H1 (cell line): ENCODE measurements at regions not wholly inside any gene's neighbourhood (a gene's known extent, or its start where the extent isn't known, plus 50 kb on each side); places are given as distances from the start of the nearest gene placed in this dataset.

ENCODE experiments used
- CTCF ChIA-PET: fragments of 300-600 bp; sonication (Branson Sonifier 250); formaldehyde crosslinking; loops from one replicate; lab custom pipeline; 2021; ENCODE audit not compliant: partially characterized antibody; lab: Charles Lee
- POLR2A ChIA-PET: fragments of 300-600 bp; sonication (Branson Sonifier 250); formaldehyde crosslinking; loops from one replicate; lab custom pipeline; 2021; ENCODE audit warnings: inconsistent platforms; ENCODE audit not compliant: partially characterized antibody; lab: Charles Lee
- DNase-seq, 2 experiments: peaks; one replicate each; pipeline versions ENCODE4 v3.0.0 to v3.0.0-alpha.2; 2010 to 2022; ENCODE audit warnings: low spot score in 2 of 2, low read depth in 1 of 2, mixed read lengths in 1 of 2
- FAIRE-seq: peaks from 2 replicates; lab custom pipeline; 2011; peaks lifted over from hg19 to GRCh38; lab: Jason Lieb, UNC
- H2AFZ ChIP-seq: 2 replicates; pipeline ENCODE4 v1.8.1; 2012; ENCODE audit warnings: low read length, inconsistent platforms
- H2AK5ac ChIP-seq: 2 replicates; pipeline ENCODE4 v1.6.1; 2013; ENCODE audit warnings: low read depth, low read length
- H2BK120ac ChIP-seq: replicated peaks from 2 replicates; pipeline ENCODE3; 2013; ENCODE audit warnings: low read depth, low read length, inconsistent platforms
- H2BK12ac ChIP-seq: 2 replicates; pipeline ENCODE4 v1.6.1; 2013; ENCODE audit warnings: low read depth, low read length
- H2BK15ac ChIP-seq: 2 replicates; pipeline ENCODE4 v1.6.1; 2013; ENCODE audit warnings: low read length
- H2BK20ac ChIP-seq: 2 replicates; pipeline ENCODE4 v1.6.1; 2013; ENCODE audit warnings: low read length
- H2BK5ac ChIP-seq: 2 replicates; pipeline ENCODE4 v1.6.1; 2013; ENCODE audit warnings: low read depth, low read length
- H3K14ac ChIP-seq: 2 replicates; pipeline ENCODE4 v1.6.1; 2013; ENCODE audit warnings: inconsistent platforms; ENCODE audit not compliant: insufficient read length
- H3K18ac ChIP-seq: 2 replicates; pipeline ENCODE4 v1.6.1; 2013; ENCODE audit warnings: low read length; ENCODE audit errors: extremely low read depth
- H3K23ac ChIP-seq: 2 replicates; pipeline ENCODE4 v1.6.1; 2013; ENCODE audit warnings: inconsistent platforms; ENCODE audit not compliant: insufficient read length
- H3K23me2 ChIP-seq: 2 replicates; pipeline ENCODE4 v1.6.1; 2013; ENCODE audit warnings: low read depth, low read length
- H3K27ac ChIP-seq: 2 replicates; pipeline ENCODE4 v1.6.1; 2011; ENCODE audit warnings: low read depth, low read length, inconsistent platforms
- H3K27me3 ChIP-seq, 4 experiments: replicated peaks in 1 of 4; 1 replicate in 1 of 4; 2 replicates in 3 of 4; pipeline versions ENCODE4 v1.6.1 to v1.8.1; 2011 to 2013; ENCODE audit warnings: low read length in 3 of 4, mild to moderate bottlenecking in 3 of 4, inconsistent platforms in 2 of 4, mixed read lengths in 2 of 4, moderate library complexity in 1 of 4; ENCODE audit not compliant: control insufficient read depth in 3 of 4, insufficient read depth in 3 of 4; ENCODE audit errors: extremely low read depth in 1 of 4
- H3K36me3 ChIP-seq, 4 experiments: 2 replicates each; pipeline versions ENCODE4 v1.6.1 to v1.8.1; 2011 to 2013; ENCODE audit warnings: mild to moderate bottlenecking in 4 of 4, low read length in 3 of 4, moderate library complexity in 2 of 4, control low read depth in 1 of 4, inconsistent platforms in 1 of 4; ENCODE audit not compliant: insufficient read depth in 4 of 4, control insufficient read depth in 2 of 4
- H3K4ac ChIP-seq: replicated peaks from 2 replicates; pipeline ENCODE3; 2013; ENCODE audit warnings: low read length, low read depth, mixed read lengths, inconsistent platforms; ENCODE audit not compliant: insufficient read length
- H3K4me1 ChIP-seq, 4 experiments: replicated peaks in 1 of 4; 1 replicate in 1 of 4; 2 replicates in 3 of 4; pipeline versions ENCODE4 v1.6.1 to v1.8.1; 2011 to 2013; ENCODE audit warnings: low read length in 3 of 4, inconsistent platforms in 2 of 4, mixed read lengths in 1 of 4; ENCODE audit not compliant: insufficient read depth in 4 of 4, control insufficient read depth in 3 of 4
- H3K4me2 ChIP-seq, 2 experiments: 2 replicates each; pipeline versions ENCODE4 v1.6.1 to v1.8.1; 2011 to 2013; ENCODE audit warnings: low read depth in 2 of 2, low read length in 2 of 2, control low read depth in 1 of 2, inconsistent platforms in 1 of 2, mild to moderate bottlenecking in 1 of 2; ENCODE audit not compliant: insufficient read depth in 1 of 2
- H3K4me3 ChIP-seq, 4 experiments: fragments of 200-600, 300-600 bp in 1 of 4; sonication (generic), shearing (Covaris generic), sonication (Bioruptor Twin) in 1 of 4; 2 replicates each; pipeline versions ENCODE4 v1.5.1 to v1.8.1; 2011 to 2016; ENCODE audit warnings: low read length in 4 of 4, low read depth in 3 of 4, control low read depth in 2 of 4, inconsistent platforms in 2 of 4, mild to moderate bottlenecking in 2 of 4, mixed read lengths in 1 of 4, moderate library complexity in 1 of 4; ENCODE audit not compliant: insufficient read depth in 2 of 4; ENCODE audit errors: extremely low read depth in 1 of 4
- H3K56ac ChIP-seq: replicated peaks from 2 replicates; pipeline ENCODE3; 2013; ENCODE audit warnings: low read depth, mild to moderate bottlenecking, mixed read lengths, low read length, inconsistent platforms; ENCODE audit not compliant: insufficient read length
- H3K79me1 ChIP-seq: 2 replicates; pipeline ENCODE4 v1.6.1; 2013; ENCODE audit warnings: low read depth, low read length, control low read depth
- H3K79me2 ChIP-seq, 2 experiments: 2 replicates each; pipeline versions ENCODE4 v1.6.1 to v1.8.1; 2012 to 2013; ENCODE audit warnings: low read length in 2 of 2, mild to moderate bottlenecking in 2 of 2, inconsistent platforms in 1 of 2; ENCODE audit not compliant: insufficient read depth in 2 of 2, control insufficient read depth in 1 of 2
- H3K9ac ChIP-seq, 4 experiments: replicated peaks in 1 of 4; 1 replicate in 1 of 4; 2 replicates in 3 of 4; pipeline versions ENCODE4 v1.6.1 to v1.8.1; 2011 to 2013; ENCODE audit warnings: low read depth in 3 of 4, low read length in 3 of 4, control low read depth in 2 of 4, mild to moderate bottlenecking in 2 of 4, moderate library complexity in 2 of 4, inconsistent platforms in 1 of 4; ENCODE audit errors: extremely low read depth in 1 of 4
- H3K9me3 ChIP-seq, 2 experiments: 2 replicates each; pipeline versions ENCODE4 v1.6.1 to v1.8.1; 2012 to 2013; ENCODE audit warnings: mild to moderate bottlenecking in 2 of 2, moderate library complexity in 2 of 2, control low read depth in 1 of 2, inconsistent platforms in 1 of 2, low read depth in 1 of 2, low read length in 1 of 2, mixed read lengths in 1 of 2; ENCODE audit not compliant: insufficient read depth in 2 of 2
- H4K20me1 ChIP-seq, 2 experiments: replicated peaks in 1 of 2; 2 replicates each; pipeline versions ENCODE3 to v1.8.1; 2011 to 2013; ENCODE audit warnings: inconsistent platforms in 2 of 2, low read length in 2 of 2, mild to moderate bottlenecking in 1 of 2; ENCODE audit not compliant: insufficient read depth in 2 of 2, control insufficient read depth in 1 of 2
- H4K5ac ChIP-seq: 2 replicates; pipeline ENCODE4 v1.6.1; 2013; ENCODE audit warnings: low read length, low read depth, mixed read lengths, inconsistent platforms; ENCODE audit not compliant: insufficient read length
- H4K8ac ChIP-seq: 2 replicates; pipeline ENCODE4 v1.8.0; 2013; ENCODE audit warnings: mild to moderate bottlenecking, moderate library complexity, low read length, inconsistent platforms; ENCODE audit not compliant: insufficient read depth; ENCODE audit errors: extremely low read depth
- H4K91ac ChIP-seq: replicated peaks from 2 replicates; pipeline ENCODE3; 2013; ENCODE audit warnings: low read length, mixed read lengths, inconsistent platforms; ENCODE audit not compliant: insufficient read length
- ASH2L ChIP-seq: fragments of 200-600, 300-600 bp; sonication (generic); IDR thresholded peaks from one replicate; pipeline ENCODE4 v1.7.1; 2017; ENCODE audit warnings: low read length
- CHD1 ChIP-seq: IDR thresholded peaks from 2 replicates; pipeline ENCODE4 v1.6.1; 2012; ENCODE audit warnings: low read depth, low read length, improper control_type of control experiment
- HDAC6 ChIP-seq: IDR thresholded peaks from one replicate; pipeline ENCODE4 v1.7.1; 2012; ENCODE audit warnings: low read depth, mild to moderate bottlenecking, inconsistent platforms, low read length, moderate library complexity
- POU5F1 ChIP-seq: IDR thresholded peaks from 2 replicates; pipeline ENCODE4 v1.6.1; 2011; ENCODE audit warnings: low read depth, mild to moderate bottlenecking, low read length, moderate library complexity
- USF2 ChIP-seq: IDR thresholded peaks from 2 replicates; pipeline ENCODE4 v1.6.1; 2011; ENCODE audit warnings: low read length, improper control_type of control experiment
- WGBS, 2 experiments: shearing (Covaris generic) in 1 of 2; methylation state at CpG; one replicate each; pipeline versions ENCODE4 v1.1.6 to v1.1.7; 2013 to 2015; ENCODE audit warnings: low lambda C conversion rate in 2 of 2, mixed read lengths in 2 of 2, inconsistent platforms in 1 of 2, low coverage in 1 of 2, missing lambda C conversion rate in 1 of 2; ENCODE audit not compliant: insufficient replicate concordance in 2 of 2, insufficient coverage in 1 of 2, insufficient read length in 1 of 2; ENCODE audit errors: extremely low coverage in 1 of 2, missing lambda C conversion rate in 1 of 2; 5-methylcytosine and 5-hydroxymethylcytosine counted together

- Histone ChIP-seq H2BK20ac (no peak overlapping the region), H4K20me1 (no peaks in the 10 kb centered on the region), H3K4ac (no peak overlapping the region), H3K4me3 (no peak overlapping the region), H3K36me3 (no peaks in the 10 kb centered on the region), H3K9me3 (no peaks in the 10 kb centered on the region), H3K23ac (no peak overlapping the region), H4K5ac (no peak overlapping the region), H4K8ac (no peak overlapping the region), H2BK120ac (no peak overlapping the region), H3K23me2 (no peaks in the 10 kb centered on the region), H3K79me1 (no peaks in the 10 kb centered on the region), H3K27me3 (peaks cover 0 to 11% (median 0%) of the 10 kb centered on the region in 4 experiments; a peak in 1 of 7 replicates), H2AFZ (no peak overlapping the region), H4K91ac (no peak overlapping the region), H3K4me1 (peaks cover 0 to 7% (median 4%) of the 10 kb centered on the region in 4 experiments; a peak in 5 of 7 replicates), H3K14ac (no peak overlapping the region), H3K18ac (no peak overlapping the region), H3K79me2 (no peaks in the 10 kb centered on the region), H2BK12ac (no peak overlapping the region), H3K9ac (no peak overlapping the region), H3K27ac (no peak overlapping the region), H3K56ac (no peak overlapping the region), H2BK15ac (no peak overlapping the region), H2AK5ac (no peak overlapping the region), H3K4me2 (no peak overlapping the region), H2BK5ac (no peak overlapping the region)
- DNase-seq (no peak), FAIRE-seq (no peak)
- ChIA-PET POLR2A (no interaction called here), CTCF (interaction anchor here (1.5 to 3.9 kb wide), 3 partner anchors 10 to 194 kb away, joined by 5 to 33 read pairs (median 9); no protein-coding TSS in a partner anchor)
- 58% methylated on average over 10 of the region's 10 CpGs; no CpG with 5 or more reads in 1 of the 2 experiments for WGBS, 2 experiments
- no peak for TF ChIP-seq USF2
- TF ChIP-seq POU5F1: no peak
- no peak for TF ChIP-seq CHD1
- no peak for TF ChIP-seq HDAC6
- no peak for TF ChIP-seq ASH2L
These were observed 96.7 kb upstream of the SLC22A11 start for GRCh38 chr11:64458997-64459396.
